ENCODE measurements at regions not wholly inside any gene's neighbourhood (a gene's known extent, or its start where the extent isn't known, plus 50 kb on each side); places are given as distances from the start of the nearest gene placed in this dataset.

DNA sequence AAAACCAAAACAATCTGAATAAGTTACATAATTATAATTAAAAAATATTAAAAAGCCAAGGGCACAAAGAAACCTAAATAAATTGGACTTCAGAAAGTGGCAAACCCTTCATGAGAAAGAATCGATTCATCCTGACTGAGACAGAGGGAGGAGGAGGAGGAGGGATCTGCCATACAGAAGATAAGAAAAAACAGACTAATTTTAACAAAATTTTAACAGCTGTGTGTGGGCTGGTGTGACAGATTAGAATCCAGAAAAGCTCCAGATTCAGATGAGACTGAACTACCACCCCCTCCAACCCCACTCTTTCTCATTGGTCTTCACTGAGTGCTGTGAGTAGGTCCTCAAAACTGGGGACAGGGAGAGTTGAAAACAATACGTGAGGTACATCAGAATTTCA is 111.5 kb upstream of the HTR2A start:
- WGBS, 2 donors: 49 to 56% methylated on average over 2 of the region's 2 CpGs
- Histone ChIP-seq H3K36me3 (ENCODE audit: low read depth, missing control alignments) (no peaks in the 10 kb centered on the region), H3K9me3 (no peaks in the 10 kb centered on the region), H3K27me3 (no peaks in the 10 kb centered on the region), H3K4me3 (no peak overlapping the region), H3K27ac (no peak overlapping the region), H3K4me1 (no peaks in the 10 kb centered on the region)
- TF ChIP-seq, protein P1, sequence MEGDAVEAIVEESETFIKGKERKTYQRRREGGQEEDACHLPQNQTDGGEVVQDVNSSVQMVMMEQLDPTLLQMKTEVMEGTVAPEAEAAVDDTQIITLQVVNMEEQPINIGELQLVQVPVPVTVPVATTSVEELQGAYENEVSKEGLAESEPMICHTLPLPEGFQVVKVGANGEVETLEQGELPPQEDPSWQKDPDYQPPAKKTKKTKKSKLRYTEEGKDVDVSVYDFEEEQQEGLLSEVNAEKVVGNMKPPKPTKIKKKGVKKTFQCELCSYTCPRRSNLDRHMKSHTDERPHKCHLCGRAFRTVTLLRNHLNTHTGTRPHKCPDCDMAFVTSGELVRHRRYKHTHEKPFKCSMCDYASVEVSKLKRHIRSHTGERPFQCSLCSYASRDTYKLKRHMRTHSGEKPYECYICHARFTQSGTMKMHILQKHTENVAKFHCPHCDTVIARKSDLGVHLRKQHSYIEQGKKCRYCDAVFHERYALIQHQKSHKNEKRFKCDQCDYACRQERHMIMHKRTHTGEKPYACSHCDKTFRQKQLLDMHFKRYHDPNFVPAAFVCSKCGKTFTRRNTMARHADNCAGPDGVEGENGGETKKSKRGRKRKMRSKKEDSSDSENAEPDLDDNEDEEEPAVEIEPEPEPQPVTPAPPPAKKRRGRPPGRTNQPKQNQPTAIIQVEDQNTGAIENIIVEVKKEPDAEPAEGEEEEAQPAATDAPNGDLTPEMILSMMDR (IDR thresholded peaks at IDR 0.05): no peak
- TF ChIP-seq POLR2A (IDR thresholded peaks at IDR 0.05): no peak
- intact Hi-C loops (cut with DNase I; ENCODE audit: low total_unique reads): no loop called here
- DNase-seq: no peak

DNA sequence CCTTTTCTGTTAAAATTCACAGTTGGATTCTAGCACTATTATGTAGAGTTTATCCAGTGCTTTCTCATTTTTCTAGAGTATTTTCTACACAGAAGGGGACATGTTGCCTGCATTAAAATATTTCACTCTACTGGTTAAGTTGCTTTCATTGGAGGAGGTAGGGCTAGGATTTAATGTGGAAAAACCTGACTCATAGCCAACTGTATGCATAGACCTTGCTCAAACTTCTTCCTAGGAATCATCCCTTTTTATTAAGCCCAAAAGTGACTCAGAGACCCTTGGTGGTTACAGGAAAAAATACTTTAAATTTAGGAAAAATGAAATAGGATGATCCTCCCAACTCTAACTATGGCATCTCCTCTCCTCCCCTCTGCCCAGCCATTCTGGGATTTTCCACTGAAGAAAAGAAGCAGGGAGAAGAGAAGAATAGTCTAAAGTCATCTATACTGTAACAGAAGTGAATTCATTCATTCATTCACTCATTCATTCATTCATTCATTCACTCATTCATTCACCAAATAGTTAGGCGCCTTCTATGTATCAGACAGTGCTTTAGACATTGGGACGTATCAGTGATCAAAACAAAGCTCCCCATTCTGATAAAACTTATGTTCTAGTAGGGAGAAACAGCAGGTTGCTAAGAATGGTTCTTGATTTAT is 109.0 kb upstream of the HTR2A start:
- no peaks in the 10 kb centered on the region for H3K9me3 ChIP-seq
- no peaks in the 10 kb centered on the region for H3K4me1 ChIP-seq
- H3K27me3 ChIP-seq: no peaks in the 10 kb centered on the region
- no peak overlapping the region for H3K27ac ChIP-seq
- no peak for DNase-seq
- no peaks in the 10 kb centered on the region for H3K36me3 ChIP-seq (ENCODE audit: low read depth, missing control alignments)
- no peak for TF ChIP-seq POLR2A (IDR thresholded peaks at IDR 0.05)
- TF ChIP-seq, protein P1 (IDR thresholded peaks at IDR 0.05): no peak
- H3K4me3 ChIP-seq: no peak overlapping the region
- 90 to 91% methylated on average over 2 of the region's 2 CpGs for WGBS, 2 donors
- intact Hi-C loops (cut with DNase I; ENCODE audit: low total_unique reads): no loop called here

DNA sequence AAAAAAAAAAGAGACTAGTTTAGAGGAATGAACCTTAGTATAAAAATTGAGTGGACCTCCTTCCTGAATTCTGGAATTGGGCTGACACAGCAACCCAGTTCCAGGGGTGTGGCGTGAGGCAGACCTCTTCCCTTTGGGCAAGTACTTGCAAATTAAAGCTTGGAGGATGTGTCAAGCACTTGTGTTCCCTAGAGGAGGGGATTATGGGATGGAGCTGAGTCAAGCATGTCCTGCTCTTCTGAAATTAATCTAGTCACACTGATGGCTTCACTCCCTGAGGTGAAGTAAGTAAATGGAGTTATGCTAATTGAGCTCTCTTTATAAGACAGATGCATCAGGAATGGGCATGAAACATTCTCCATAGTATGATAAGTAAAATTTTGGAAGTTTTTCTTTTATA is 107.7 kb upstream of the HTR2A start:
- no peaks in the 10 kb centered on the region for H3K36me3 ChIP-seq (ENCODE audit: low read depth, missing control alignments)
- WGBS, 2 donors: 90 to 94% methylated on average over 1 of the region's 1 CpG
- TF ChIP-seq POLR2A (IDR thresholded peaks at IDR 0.05): no peak
- TF ChIP-seq, protein P1 (IDR thresholded peaks at IDR 0.05): no peak

DNA sequence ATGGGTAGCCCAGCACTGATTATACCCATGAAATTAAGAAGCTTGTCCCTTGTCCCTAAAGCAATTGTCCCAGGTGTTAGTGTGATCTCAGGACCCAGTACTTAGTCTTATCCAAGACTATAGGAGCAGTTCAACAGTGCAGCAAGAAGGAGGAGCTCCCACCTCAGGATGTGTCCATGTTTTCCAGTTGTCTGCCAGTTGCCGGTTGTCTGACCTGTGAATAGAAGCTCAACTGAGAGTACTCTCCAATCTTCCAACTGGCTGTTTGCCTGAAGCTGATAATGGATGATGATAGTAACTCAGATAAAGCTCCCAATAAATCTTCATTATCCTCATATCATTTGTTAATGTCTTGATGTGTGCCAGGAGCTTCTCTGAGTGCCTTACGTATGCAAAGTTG is 107.2 kb upstream of the HTR2A start:
- Histone ChIP-seq H3K4me3 (no peak overlapping the region), H3K36me3 (ENCODE audit: low read depth, missing control alignments) (no peaks in the 10 kb centered on the region), H3K9me3 (no peaks in the 10 kb centered on the region), H3K27ac (no peak overlapping the region), H3K4me1 (no peaks in the 10 kb centered on the region), H3K27me3 (no peaks in the 10 kb centered on the region)
- DNase-seq: no peak
- WGBS, 2 donors: 81 to 84% methylated on average over 2 of the region's 2 CpGs
- intact Hi-C loops (cut with DNase I; ENCODE audit: low total_unique reads): no loop called here
- TF ChIP-seq, protein P1 (IDR thresholded peaks at IDR 0.05): no peak
- no peak for TF ChIP-seq POLR2A (IDR thresholded peaks at IDR 0.05)

More for the DNA sequence above, 107.7 kb upstream of the HTR2A start:
- H3K27ac ChIP-seq: no peak overlapping the region
- no peaks in the 10 kb centered on the region for H3K4me1 ChIP-seq
- no peaks in the 10 kb centered on the region for H3K9me3 ChIP-seq
- H3K27me3 ChIP-seq: no peaks in the 10 kb centered on the region
- H3K4me3 ChIP-seq: no peak overlapping the region
- DNase-seq: no peak
- intact Hi-C loops (cut with DNase I; ENCODE audit: low total_unique reads): no loop called here

DNA sequence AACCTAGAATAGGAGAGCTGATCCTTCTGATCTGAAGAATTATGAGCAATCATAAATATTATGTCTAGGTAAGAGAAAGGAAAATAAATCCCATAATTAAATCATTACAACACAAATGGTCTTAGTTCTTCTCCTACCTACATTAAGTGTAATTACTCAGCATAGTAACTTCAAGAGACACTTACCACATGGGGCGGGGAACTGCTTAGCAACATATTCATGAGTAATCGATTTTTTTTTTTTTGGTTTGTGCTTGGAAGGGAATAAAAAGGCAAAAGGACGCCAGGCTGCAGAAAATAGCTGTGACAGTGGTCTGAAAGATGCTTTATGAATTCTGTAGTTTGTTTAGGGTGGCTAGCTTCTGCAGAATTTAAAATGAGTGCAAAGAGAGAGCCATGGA is 103.3 kb upstream of the HTR2A start:
- WGBS, 2 donors: 65 to 74% methylated on average over 3 of the region's 3 CpGs
- TF ChIP-seq POLR2A (IDR thresholded peaks at IDR 0.05): no peak
- TF ChIP-seq, protein P1 (IDR thresholded peaks at IDR 0.05): no peak
- Histone ChIP-seq H3K27ac (no peak overlapping the region), H3K4me1 (no peaks in the 10 kb centered on the region), H3K36me3 (ENCODE audit: low read depth, missing control alignments) (no peaks in the 10 kb centered on the region), H3K4me3 (no peak overlapping the region), H3K9me3 (no peaks in the 10 kb centered on the region), H3K27me3 (no peaks in the 10 kb centered on the region)
- intact Hi-C loops (cut with DNase I; ENCODE audit: low total_unique reads): no loop called here
- no peak for DNase-seq
